Liver (tissue), 8 donors: ENCODE measurements at regions not wholly inside any gene's neighbourhood (a gene's known extent, or its start where the extent isn't known, plus 50 kb on each side); places are given as distances from the start of the nearest gene placed in this dataset.

Experiments
- DNase-seq: peaks from one replicate; pipeline ENCODE4 v3.0.0-alpha.2; 2017; ENCODE audit warnings: low spot score
- H3K27ac ChIP-seq, 2 donors: one replicate each; pipeline ENCODE4 v1.7.0; 2013; ENCODE audit warnings: inconsistent platforms in 2 of 2, low read length in 2 of 2, control low read depth in 1 of 2, low read depth in 1 of 2, mild to moderate bottlenecking in 1 of 2
- H3K27me3 ChIP-seq, 4 donors: one replicate each; pipeline versions ENCODE4 v1.6.1 to v1.7.0; 2013; ENCODE audit warnings: low read length in 3 of 4, inconsistent platforms in 1 of 4, mild to moderate bottlenecking in 1 of 4, moderate library complexity in 1 of 4; ENCODE audit not compliant: control insufficient read depth in 4 of 4, insufficient read depth in 4 of 4
- H3K36me3 ChIP-seq, 4 donors: one replicate each; pipeline versions ENCODE4 v1.6.1 to v1.7.0; 2013; ENCODE audit warnings: low read length in 3 of 4, mild to moderate bottlenecking in 3 of 4, low read depth in 1 of 4, moderate library complexity in 1 of 4; ENCODE audit not compliant: control insufficient read depth in 4 of 4, insufficient read depth in 3 of 4
- H3K4me1 ChIP-seq, 4 donors: one replicate each; pipeline versions ENCODE4 v1.6.1 to v1.7.0; 2013; ENCODE audit warnings: low read length in 3 of 4, mild to moderate bottlenecking in 3 of 4, moderate library complexity in 1 of 4; ENCODE audit not compliant: control insufficient read depth in 4 of 4, insufficient read depth in 4 of 4
- H3K4me3 ChIP-seq, 3 donors: one replicate each; pipeline versions ENCODE4 v1.6.1 to v1.7.0; 2013; ENCODE audit warnings: low read length in 3 of 3, control low read depth in 1 of 3, low read depth in 1 of 3, mild to moderate bottlenecking in 1 of 3
- H3K9ac ChIP-seq, 2 donors: one replicate each; pipeline ENCODE4 v1.7.0; 2013; ENCODE audit warnings: low read length in 2 of 2, mild to moderate bottlenecking in 2 of 2, moderate library complexity in 2 of 2, control low read depth in 1 of 2, low read depth in 1 of 2
- H3K9me3 ChIP-seq, 4 donors: one replicate each; pipeline versions ENCODE4 v1.6.1 to v1.7.0; 2013; ENCODE audit warnings: low read length in 3 of 4; ENCODE audit not compliant: control insufficient read depth in 4 of 4
- EGR1 ChIP-seq, 2 donors: IDR thresholded peaks; 2 replicates each; pipeline ENCODE4 v1.6.1; 2016 to 2018; ENCODE audit warnings: antibody characterized with exemption in 2 of 2, low read depth in 2 of 2
- FOXA1 ChIP-seq: IDR thresholded peaks from 2 replicates; pipeline ENCODE4 v1.6.1; 2016; ENCODE audit warnings: antibody characterized with exemption
- FOXA2 ChIP-seq: IDR thresholded peaks from 2 replicates; pipeline ENCODE4 v1.6.1; 2016; ENCODE audit warnings: antibody characterized with exemption
- GABPA ChIP-seq, 2 donors: IDR thresholded peaks in 1 of 2; conservative IDR thresholded peaks in 1 of 2; 2 replicates each; pipeline ENCODE4 v1.6.1; 2016; ENCODE audit warnings: antibody characterized with exemption in 2 of 2, mild to moderate bottlenecking in 1 of 2, moderate library complexity in 1 of 2
- HNF4A ChIP-seq, 2 donors: conservative IDR thresholded peaks; 2 replicates each; pipeline ENCODE4 v1.6.1; 2016; ENCODE audit warnings: antibody characterized with exemption in 2 of 2, mild to moderate bottlenecking in 2 of 2
- HNF4G ChIP-seq: IDR thresholded peaks from 2 replicates; pipeline ENCODE4 v1.6.1; 2016; ENCODE audit warnings: antibody characterized with exemption
- JUND ChIP-seq, 2 donors: IDR thresholded peaks; 2 replicates each; pipeline ENCODE4 v1.6.1; 2016; ENCODE audit warnings: antibody characterized with exemption in 2 of 2
- NR2F2 ChIP-seq: IDR thresholded peaks from 2 replicates; pipeline ENCODE4 v1.6.1; 2016; ENCODE audit warnings: antibody characterized with exemption
- RAD21 ChIP-seq, 2 donors: IDR thresholded peaks; 2 replicates each; pipeline ENCODE4 v1.6.1; 2016; ENCODE audit warnings: antibody characterized with exemption in 2 of 2, mild to moderate bottlenecking in 2 of 2
- RXRA ChIP-seq, 2 donors: IDR thresholded peaks; 2 replicates each; pipeline ENCODE4 v1.6.1; 2017 to 2018; ENCODE audit warnings: antibody characterized with exemption in 2 of 2, mild to moderate bottlenecking in 1 of 2
- SP1 ChIP-seq: IDR thresholded peaks from 2 replicates; pipeline ENCODE4 v1.6.1; 2018; ENCODE audit warnings: antibody characterized with exemption, mild to moderate bottlenecking
- TAF1 ChIP-seq: conservative IDR thresholded peaks from 2 replicates; pipeline ENCODE4 v1.6.1; 2016; ENCODE audit warnings: antibody characterized with exemption, mild to moderate bottlenecking
- YY1 ChIP-seq: IDR thresholded peaks from 2 replicates; pipeline ENCODE4 v1.6.1; 2016; ENCODE audit warnings: antibody characterized with exemption, mild to moderate bottlenecking
- WGBS: extraction: QIAGEN DNeasy Blood & Tissue Kit; methylation state at CpG from one replicate; pipeline ENCODE4 v1.1.7; 2013; 5-methylcytosine and 5-hydroxymethylcytosine counted together
- TF ChIP-seq, protein P1 (sequence below): IDR thresholded peaks from 2 replicates; pipeline ENCODE4 v1.6.1; 2016; ENCODE audit warnings: antibody characterized with exemption
- TF ChIP-seq, protein P2 (sequence below): fragments of 150-350 bp; IDR thresholded peaks from 2 replicates; pipeline ENCODE4 v1.5.1; 2017; ENCODE audit warnings: improper control_type of control experiment, low read depth, low read length; ENCODE audit not compliant: missing input control
- TF ChIP-seq, protein P3 (sequence below): IDR thresholded peaks from 2 replicates; pipeline ENCODE4 v1.6.1; 2016; ENCODE audit warnings: antibody characterized with exemption
- TF ChIP-seq, protein P4 (sequence below): IDR thresholded peaks from 2 replicates; pipeline ENCODE4 v1.6.1; 2016; ENCODE audit warnings: antibody characterized with exemption
- donor health status: healthy.
- donor health status: healthy.
- donor health status: healthy.
- donor health status: healthy.
- donor health status: healthy.

DNA sequence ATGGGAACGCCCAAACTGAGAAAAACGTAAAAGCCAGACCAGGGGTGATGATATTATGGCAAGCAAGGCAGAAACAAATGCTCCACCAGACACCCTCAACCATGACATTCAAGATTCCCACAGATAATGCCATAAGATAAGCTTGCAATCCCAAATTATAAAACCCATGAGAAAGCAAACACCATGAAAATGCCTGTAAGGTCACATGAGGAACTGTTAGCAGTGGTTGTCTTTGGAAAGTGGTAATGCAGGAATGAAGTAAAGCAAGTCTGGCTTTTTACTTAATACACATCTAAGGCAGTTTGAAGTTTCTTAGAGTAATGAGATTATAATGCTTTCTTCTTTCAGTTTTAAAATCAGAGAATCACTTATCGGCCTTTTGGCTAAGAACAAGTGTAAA lies 111.0 kb downstream of the MN1 start:
- Histone ChIP-seq H3K27me3 (peaks cover 0 to 8% (median 0%) of the 10 kb centered on the region in 4 donors), H3K9me3 (peaks cover 0 to 3% (median 2%) of the 10 kb centered on the region in 4 donors)
- WGBS = 72% methylated on average over 3 of the region's 3 CpGs

DNA sequence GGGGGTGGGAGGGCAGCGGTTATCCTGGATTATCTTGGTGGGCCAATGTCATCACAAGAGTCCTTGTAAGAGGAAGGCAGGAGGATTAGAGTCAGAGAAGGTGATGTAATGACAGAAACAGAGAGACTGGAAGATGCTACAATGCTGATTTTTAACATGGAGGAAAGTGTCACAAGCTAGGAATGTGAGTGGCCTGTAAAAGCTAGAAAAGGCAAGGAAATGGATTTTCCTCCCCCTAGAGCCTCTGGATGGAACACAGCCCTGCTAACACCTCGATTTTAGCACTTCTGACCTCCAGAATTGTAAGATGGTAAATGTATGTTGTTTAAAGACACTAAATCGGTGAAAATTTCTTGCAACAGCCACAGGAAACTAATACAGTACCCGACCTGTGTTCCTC lies 109.3 kb downstream of the MN1 start:
- Histone ChIP-seq H3K4me3 (no peak overlapping the region), H3K36me3 (no peaks in the 10 kb centered on the region), H3K9ac (no peak overlapping the region), H3K9me3 (peaks cover 0 to 6% (median 2%) of the 10 kb centered on the region in 4 donors), H3K27me3 (peaks cover 0 to 8% (median 0%) of the 10 kb centered on the region in 4 donors), H3K4me1 (no peaks in the 10 kb centered on the region), H3K27ac (no peak overlapping the region)
- TF ChIP-seq RXRA (IDR thresholded peaks at IDR 0.05) (no peak), EGR1 (IDR thresholded peaks at IDR 0.05; ENCODE audit: low read depth in 2 of 2) (no peak), RAD21 (IDR thresholded peaks at IDR 0.05) (no peak), SP1 (no peak), TAF1 (no peak), HNF4G (no peak), FOXA2 (no peak), HNF4A (conservative IDR thresholded peaks at IDR 0.05) (no peak), GABPA (IDR thresholded peaks at IDR 0.05 in 1 of 2, conservative IDR thresholded peaks at IDR 0.05 in 1 of 2) (no peak), YY1 (no peak)
- TF ChIP-seq, protein P1, sequence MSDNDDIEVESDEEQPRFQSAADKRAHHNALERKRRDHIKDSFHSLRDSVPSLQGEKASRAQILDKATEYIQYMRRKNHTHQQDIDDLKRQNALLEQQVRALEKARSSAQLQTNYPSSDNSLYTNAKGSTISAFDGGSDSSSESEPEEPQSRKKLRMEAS = no peak
- TF ChIP-seq, protein P2, sequence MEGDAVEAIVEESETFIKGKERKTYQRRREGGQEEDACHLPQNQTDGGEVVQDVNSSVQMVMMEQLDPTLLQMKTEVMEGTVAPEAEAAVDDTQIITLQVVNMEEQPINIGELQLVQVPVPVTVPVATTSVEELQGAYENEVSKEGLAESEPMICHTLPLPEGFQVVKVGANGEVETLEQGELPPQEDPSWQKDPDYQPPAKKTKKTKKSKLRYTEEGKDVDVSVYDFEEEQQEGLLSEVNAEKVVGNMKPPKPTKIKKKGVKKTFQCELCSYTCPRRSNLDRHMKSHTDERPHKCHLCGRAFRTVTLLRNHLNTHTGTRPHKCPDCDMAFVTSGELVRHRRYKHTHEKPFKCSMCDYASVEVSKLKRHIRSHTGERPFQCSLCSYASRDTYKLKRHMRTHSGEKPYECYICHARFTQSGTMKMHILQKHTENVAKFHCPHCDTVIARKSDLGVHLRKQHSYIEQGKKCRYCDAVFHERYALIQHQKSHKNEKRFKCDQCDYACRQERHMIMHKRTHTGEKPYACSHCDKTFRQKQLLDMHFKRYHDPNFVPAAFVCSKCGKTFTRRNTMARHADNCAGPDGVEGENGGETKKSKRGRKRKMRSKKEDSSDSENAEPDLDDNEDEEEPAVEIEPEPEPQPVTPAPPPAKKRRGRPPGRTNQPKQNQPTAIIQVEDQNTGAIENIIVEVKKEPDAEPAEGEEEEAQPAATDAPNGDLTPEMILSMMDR = no peak
- TF ChIP-seq, protein P3, sequence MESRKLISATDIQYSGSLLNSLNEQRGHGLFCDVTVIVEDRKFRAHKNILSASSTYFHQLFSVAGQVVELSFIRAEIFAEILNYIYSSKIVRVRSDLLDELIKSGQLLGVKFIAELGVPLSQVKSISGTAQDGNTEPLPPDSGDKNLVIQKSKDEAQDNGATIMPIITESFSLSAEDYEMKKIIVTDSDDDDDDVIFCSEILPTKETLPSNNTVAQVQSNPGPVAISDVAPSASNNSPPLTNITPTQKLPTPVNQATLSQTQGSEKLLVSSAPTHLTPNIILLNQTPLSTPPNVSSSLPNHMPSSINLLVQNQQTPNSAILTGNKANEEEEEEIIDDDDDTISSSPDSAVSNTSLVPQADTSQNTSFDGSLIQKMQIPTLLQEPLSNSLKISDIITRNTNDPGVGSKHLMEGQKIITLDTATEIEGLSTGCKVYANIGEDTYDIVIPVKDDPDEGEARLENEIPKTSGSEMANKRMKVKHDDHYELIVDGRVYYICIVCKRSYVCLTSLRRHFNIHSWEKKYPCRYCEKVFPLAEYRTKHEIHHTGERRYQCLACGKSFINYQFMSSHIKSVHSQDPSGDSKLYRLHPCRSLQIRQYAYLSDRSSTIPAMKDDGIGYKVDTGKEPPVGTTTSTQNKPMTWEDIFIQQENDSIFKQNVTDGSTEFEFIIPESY = no peak
- TF ChIP-seq, protein P4, sequence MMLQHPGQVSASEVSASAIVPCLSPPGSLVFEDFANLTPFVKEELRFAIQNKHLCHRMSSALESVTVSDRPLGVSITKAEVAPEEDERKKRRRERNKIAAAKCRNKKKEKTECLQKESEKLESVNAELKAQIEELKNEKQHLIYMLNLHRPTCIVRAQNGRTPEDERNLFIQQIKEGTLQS = no peak
- no peak for DNase-seq
- WGBS = 62% methylated on average over 4 of the region's 4 CpGs

More for the DNA sequence above, 111.0 kb downstream of the MN1 start:
- no peak overlapping the region for H3K27ac ChIP-seq
- H3K36me3 ChIP-seq = no peaks in the 10 kb centered on the region
- no peak overlapping the region for H3K4me3 ChIP-seq
- no peak for TF ChIP-seq FOXA2
- no peak for TF ChIP-seq RAD21 (IDR thresholded peaks at IDR 0.05)
- no peak for TF ChIP-seq HNF4G
- TF ChIP-seq TAF1 = no peak
- TF ChIP-seq FOXA1 = no peak
- TF ChIP-seq, protein P1 = no peak
- TF ChIP-seq HNF4A (conservative IDR thresholded peaks at IDR 0.05) = no peak
- TF ChIP-seq JUND (IDR thresholded peaks at IDR 0.05) = no peak
- TF ChIP-seq, protein P3 = no peak
- TF ChIP-seq YY1 = no peak
- no peak for TF ChIP-seq RXRA (IDR thresholded peaks at IDR 0.05)
- no peak for TF ChIP-seq NR2F2
- TF ChIP-seq EGR1 (IDR thresholded peaks at IDR 0.05; ENCODE audit: low read depth in 2 of 2) = no peak
- TF ChIP-seq SP1 = no peak
- no peak for DNase-seq
- no peak overlapping the region for H3K9ac ChIP-seq
- no peaks in the 10 kb centered on the region for H3K4me1 ChIP-seq
